Activated CD8-positive, alpha-beta memory T cell treated with anti-CD3 and anti-CD28 coated beads for 4 hours (primary cell): ENCODE measurements at regions not wholly inside any gene's neighbourhood (a gene's known extent, or its start where the extent isn't known, plus 50 kb on each side); places are given as distances from the start of the nearest gene placed in this dataset.

ENCODE experiments used
- DNase-seq, 2 donors: peaks; one replicate each; pipeline ENCODE4 v3.0.0-alpha.2; 2020; ENCODE audit warnings: low read depth in 2 of 2

DNA sequence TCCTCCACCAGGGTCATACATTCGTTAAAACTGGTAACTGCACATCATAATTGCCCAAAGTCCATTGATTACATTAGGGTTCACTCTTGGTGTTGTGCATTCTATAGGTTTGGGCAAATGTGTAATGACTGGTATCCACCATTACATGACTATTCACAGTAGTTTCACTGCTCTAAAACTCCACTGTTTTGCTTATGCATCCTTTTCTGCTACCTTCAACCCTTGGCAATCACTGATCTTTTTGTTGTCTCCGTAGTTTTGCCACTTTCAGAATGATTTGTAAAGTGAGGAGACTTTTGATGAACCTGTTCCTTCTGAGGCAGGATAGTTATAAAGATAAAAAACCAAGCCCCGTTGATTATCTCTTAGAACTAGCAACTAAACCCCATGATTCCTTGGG lies 187.3 kb upstream of the MCHR2 start:
- no peak for DNase-seq

GRCh38 chr6:100179576-100179975 lies 185.6 kb upstream of the MCHR2 start:
- DNase-seq, result no peak

- DNase-seq, result no peak
These were observed 183.9 kb upstream of the MCHR2 start for GRCh38 chr6:100177956-100178355.

DNA sequence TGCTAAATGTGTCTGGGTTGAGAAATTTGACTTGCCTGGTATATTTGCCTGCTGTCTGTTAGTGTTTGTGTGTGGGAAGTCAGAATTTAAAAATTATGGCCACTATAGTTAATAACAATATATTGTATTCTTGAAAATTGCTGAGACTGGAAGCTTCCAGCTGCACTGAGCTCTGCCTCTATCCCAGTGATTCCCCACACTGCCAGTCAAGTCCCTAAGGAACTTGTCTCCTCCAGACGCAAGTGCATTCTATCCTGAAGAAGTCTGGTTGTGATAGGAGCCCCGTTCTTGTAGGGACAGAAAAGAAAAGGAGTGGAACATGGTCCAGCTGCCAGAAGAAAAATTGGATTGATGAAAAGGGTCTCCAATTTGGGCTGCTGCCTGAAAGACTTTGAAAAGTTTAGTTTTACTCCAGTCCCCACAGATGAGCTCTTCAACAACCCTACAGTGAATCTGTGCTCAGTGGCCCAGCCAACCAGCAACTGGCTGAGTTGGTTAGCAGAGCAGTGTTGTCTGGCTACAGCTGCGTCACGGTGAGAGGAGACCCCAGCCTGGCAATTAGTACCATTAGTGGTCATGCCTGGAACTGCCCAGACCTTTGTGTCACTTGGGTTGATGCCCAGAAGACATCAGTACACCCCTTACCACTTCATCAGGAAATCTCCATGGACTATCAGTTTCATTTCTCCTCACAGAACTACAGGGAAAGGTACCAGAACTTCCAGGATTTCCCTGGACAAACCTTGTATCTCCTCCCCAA lies 183.1 kb upstream of the MCHR2 start:
- DNase-seq, result no peak

GRCh38 chr6:100176311-100176950 lies 182.4 kb upstream of the MCHR2 start:
- DNase-seq, result no peak

DNA sequence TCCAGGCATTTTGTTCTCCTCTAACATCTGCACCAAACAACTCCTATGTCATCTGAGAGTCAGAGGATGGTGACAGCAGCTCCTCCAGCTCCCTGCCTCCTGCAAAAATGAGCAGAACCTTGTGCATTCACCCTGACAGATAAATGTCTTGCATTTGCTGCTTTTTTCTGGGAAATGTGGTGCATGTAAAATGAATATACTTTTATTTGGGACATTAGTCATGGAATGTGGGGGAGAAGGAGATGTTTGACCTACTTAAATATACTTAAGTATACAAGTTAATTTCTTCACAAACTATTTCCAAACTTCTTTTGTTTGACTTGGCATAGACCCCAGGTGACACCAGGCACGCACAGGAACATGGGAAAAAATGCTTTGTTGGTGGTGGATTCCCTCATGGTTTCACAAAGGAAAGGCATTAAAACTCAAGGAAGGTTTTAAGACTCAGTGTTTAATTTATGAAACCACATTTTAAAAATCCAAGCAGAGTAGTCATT lies 181.8 kb upstream of the MCHR2 start:
- no peak for DNase-seq

- DNase-seq, result no peak
These were observed 179.2 kb upstream of the MCHR2 start for GRCh38 chr6:100173211-100173610.

GRCh38 chr6:100172322-100172713 lies 178.3 kb upstream of the MCHR2 start:
- no peak for DNase-seq

- DNase-seq, result no peak
These were observed 177.7 kb upstream of the MCHR2 start for GRCh38 chr6:100171533-100172321.

- no peak for DNase-seq
These were observed 174.1 kb upstream of the MCHR2 start for GRCh38 chr6:100168148-100168547.

DNA sequence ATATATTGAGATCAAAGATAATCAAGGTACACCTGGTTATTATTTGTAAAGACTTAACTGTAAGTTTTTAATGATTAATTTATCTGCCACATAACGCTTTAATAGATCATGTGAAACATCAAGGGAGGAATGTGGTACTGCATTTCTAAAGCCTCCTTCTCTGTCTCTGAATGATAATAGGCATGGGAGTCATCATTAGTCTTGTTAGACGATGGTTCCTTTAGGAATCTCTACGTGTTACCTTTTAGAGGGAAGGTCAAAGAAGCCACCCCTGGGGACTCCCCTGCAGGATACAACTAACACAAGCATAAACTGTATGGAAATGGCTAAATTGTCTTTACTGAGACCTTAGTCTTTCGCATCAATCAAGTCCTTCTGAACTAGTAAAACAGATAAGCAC lies 173.6 kb upstream of the MCHR2 start:
- no peak for DNase-seq

DNA sequence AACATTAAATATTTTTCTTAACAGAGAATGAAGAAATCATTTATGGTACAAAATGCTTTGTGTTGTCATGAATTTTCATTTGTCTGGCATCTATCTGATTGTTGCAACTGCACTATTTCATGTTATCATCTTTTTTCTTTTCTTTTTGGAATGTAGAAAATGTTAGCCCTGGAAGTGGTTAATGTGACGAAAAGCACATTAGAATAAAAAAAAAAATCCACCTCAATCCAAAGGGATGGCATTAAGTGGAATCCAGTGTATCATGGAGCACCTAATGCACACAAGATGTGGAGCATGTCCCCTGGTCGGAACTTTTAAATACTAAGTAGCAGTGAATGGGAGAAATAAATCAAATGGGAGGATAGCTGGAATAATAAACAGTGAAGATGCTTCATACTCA lies 172.9 kb upstream of the MCHR2 start:
- DNase-seq, result no peak

- no peak for DNase-seq
These were observed 171.4 kb upstream of the MCHR2 start for GRCh38 chr6:100165442-100165841.

DNA sequence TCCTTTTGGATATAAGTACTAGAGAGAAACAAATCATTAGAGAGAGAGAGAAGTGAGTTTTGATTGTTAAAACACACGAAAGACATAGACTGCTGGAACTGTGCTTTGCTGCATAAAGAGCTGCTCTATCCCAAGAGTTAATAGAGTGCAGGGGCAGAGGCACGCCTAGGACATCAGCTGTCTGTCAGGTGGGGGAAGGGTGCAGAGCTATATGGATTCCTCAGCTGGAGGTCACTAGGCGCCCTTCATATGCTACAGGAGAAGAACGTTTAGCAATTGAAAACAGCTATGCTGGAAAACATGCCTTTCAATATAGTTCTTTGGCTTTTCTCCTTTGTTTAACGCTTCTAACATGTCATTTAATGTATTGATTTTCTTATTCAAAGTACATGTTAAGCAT lies 169.0 kb upstream of the MCHR2 start:
- DNase-seq, result no peak

- no peak for DNase-seq
These were observed 167.9 kb upstream of the MCHR2 start for GRCh38 chr6:100161782-100162365.

DNA sequence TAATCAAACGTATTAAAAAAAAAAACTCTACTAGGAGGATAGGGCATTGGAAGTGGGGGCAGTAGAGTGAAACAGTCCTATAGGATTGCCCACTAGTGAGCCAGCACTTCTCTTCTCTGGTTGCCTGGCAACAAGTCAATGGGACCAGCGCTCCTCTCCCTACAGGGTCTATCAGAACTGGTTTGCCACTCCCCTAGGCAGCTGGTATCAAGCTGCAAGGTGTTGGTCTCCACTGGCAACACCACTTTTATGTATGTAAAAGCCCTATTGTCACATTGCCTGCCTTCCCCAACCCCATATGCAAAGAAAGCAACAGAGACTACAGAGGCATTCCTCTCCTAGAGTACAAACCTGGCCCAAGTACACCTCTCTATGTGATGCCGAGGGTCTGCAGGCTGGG lies 166.9 kb upstream of the MCHR2 start:
- DNase-seq, result no peak

DNA sequence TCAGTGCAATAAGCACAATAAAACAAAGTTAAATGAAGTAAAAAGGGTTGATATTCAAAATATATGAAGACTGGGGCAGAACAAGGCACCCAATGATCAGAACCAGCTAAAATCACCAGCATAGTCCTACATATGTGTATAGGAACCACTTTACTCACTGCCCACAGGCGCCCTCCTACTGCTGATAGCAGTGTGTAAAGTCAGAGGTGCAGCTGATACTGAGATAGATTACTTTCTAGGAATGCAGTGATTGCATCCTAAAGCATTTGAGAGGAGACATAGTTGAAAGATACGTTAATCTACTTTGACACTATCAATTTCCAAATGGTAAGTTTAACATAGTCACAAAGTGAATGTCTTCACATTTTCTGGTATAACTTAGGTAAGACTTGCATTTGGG lies 161.1 kb upstream of the MCHR2 start:
- DNase-seq, result no peak

GRCh38 chr6:100153636-100154275 lies 159.7 kb upstream of the MCHR2 start:
- no peak for DNase-seq

DNA sequence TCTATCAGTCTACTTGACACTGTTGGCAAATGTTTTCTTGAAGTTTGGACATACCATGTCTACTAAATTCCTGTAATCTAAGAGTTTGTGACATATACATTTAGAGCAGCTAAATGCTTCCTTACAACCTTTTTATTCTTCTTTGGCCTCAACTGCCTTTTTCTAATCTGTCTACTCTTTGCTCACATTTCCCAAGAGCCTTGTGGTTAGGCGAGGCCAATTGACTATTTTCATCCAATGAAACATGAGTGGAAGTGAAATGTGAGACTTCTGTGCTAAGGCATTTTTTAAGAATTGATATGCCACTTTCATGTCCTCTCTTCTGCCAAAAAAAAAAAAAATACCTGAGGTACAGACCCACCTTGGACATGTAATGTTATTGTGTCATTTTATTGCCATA lies 158.2 kb upstream of the MCHR2 start:
- no peak for DNase-seq

DNA sequence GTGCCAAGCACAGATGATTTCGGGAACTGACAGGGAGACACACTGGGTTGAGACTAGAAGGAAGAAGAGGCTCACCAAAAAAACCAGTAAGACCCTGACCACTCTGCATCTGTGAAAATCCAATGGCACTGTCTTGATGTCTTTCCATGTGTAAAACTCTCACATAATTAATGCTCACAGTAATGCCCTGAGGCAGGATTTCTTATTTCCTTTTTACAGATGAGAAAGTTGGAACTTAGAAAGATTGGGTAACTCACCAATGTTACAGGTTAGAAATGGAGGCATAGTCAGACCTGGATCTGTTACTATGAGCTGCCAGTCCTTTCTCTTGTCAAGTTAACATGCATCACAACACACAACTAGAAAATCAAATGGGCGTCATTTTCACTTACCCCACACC lies 151.0 kb upstream of the MCHR2 start:
- no peak for DNase-seq

DNA sequence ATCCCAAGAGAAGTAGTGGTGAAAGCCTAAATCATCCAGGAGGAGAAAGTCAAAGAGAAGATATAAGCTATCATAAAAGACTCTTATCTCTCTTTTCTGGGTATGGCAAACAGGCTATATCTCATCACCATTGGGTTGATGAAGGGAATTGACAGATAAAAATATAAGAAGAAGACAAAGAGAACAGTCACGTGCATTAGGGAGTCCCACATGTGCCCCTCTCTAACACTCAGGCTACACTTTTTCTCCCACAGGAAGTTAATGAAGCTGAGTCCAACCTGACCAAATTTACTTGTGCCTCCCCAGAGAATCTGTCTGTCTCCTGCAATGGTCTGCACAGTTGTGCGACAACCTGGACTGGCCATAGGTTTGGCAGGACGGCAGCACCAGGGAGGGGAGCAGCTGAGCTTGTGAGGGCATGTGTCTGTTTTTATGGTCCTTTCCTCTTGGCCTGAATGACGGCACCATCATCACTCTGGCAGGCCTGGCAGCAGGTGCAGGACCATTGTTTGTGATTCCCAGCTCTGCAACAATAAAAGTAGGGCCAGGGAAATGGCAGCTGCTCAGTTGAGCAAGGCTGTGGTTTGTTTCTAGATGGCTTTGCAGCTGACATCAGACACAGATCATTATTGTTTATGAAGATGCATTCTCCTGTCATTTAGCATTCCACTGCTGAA lies 144.5 kb upstream of the MCHR2 start:
- DNase-seq, result no peak
